ENCODE measurements at regions not wholly inside any gene's neighbourhood (a gene's known extent, or its start where the extent isn't known, plus 50 kb on each side); places are given as distances from the start of the nearest gene placed in this dataset.

GRCh38 chr17:77429969-77430752 lies 289.4 kb downstream of the SEC14L1 start (continued):
- TF ChIP-seq STAT5B (CRISPR knock-in tag; IDR thresholded peaks at IDR 0.05) (no peak), RFXANK (CRISPR knock-in tag; IDR thresholded peaks at IDR 0.05) (0 out of 2 replicates have a peak, but pooled peaks have one; percentile 72), ZBTB8A (CRISPR knock-in tag; IDR thresholded peaks at IDR 0.05; ENCODE audit: borderline replicate concordance, low read depth) (no peak), MEIS1 (CRISPR knock-in tag; IDR thresholded peaks at IDR 0.05; ENCODE audit: borderline replicate concordance) (no peak), THRA (CRISPR knock-in tag; IDR thresholded peaks at IDR 0.05; ENCODE audit: borderline replicate concordance) (peak; percentile 80), ZNF367 (CRISPR knock-in tag; IDR thresholded peaks at IDR 0.05; ENCODE audit: borderline replicate concordance) (no peak), ZSCAN9 (CRISPR knock-in tag; IDR thresholded peaks at IDR 0.05; ENCODE audit: borderline replicate concordance) (peak; percentile 78), XBP1 (CRISPR knock-in tag; IDR thresholded peaks at IDR 0.05) (no peak), ZNF563 (CRISPR knock-in tag; IDR thresholded peaks at IDR 0.05) (no peak), ZNF781 (CRISPR knock-in tag; IDR thresholded peaks at IDR 0.05; ENCODE audit: borderline replicate concordance, not compliant biosample characterization) (no peak), BHLHE40 (IDR thresholded peaks at IDR 0.05; ENCODE audit: low read length) (peak; percentile 3; the same call in 1 of the 2 replicates), JUNB (CRISPR knock-in tag; IDR thresholded peaks at IDR 0.05; ENCODE audit: borderline replicate concordance) (no peak), SP2 (CRISPR knock-in tag; IDR thresholded peaks at IDR 0.05) (no peak)
- TF ChIP-seq, protein P1, sequence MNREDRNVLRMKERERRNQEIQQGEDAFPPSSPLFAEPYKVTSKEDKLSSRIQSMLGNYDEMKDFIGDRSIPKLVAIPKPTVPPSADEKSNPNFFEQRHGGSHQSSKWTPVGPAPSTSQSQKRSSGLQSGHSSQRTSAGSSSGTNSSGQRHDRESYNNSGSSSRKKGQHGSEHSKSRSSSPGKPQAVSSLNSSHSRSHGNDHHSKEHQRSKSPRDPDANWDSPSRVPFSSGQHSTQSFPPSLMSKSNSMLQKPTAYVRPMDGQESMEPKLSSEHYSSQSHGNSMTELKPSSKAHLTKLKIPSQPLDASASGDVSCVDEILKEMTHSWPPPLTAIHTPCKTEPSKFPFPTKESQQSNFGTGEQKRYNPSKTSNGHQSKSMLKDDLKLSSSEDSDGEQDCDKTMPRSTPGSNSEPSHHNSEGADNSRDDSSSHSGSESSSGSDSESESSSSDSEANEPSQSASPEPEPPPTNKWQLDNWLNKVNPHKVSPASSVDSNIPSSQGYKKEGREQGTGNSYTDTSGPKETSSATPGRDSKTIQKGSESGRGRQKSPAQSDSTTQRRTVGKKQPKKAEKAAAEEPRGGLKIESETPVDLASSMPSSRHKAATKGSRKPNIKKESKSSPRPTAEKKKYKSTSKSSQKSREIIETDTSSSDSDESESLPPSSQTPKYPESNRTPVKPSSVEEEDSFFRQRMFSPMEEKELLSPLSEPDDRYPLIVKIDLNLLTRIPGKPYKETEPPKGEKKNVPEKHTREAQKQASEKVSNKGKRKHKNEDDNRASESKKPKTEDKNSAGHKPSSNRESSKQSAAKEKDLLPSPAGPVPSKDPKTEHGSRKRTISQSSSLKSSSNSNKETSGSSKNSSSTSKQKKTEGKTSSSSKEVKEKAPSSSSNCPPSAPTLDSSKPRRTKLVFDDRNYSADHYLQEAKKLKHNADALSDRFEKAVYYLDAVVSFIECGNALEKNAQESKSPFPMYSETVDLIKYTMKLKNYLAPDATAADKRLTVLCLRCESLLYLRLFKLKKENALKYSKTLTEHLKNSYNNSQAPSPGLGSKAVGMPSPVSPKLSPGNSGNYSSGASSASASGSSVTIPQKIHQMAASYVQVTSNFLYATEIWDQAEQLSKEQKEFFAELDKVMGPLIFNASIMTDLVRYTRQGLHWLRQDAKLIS (CRISPR knock-in tag; IDR thresholded peaks at IDR 0.05): 0 out of 2 replicates have a peak, but pooled peaks have one; percentile 42
- TF ChIP-seq, protein P2, sequence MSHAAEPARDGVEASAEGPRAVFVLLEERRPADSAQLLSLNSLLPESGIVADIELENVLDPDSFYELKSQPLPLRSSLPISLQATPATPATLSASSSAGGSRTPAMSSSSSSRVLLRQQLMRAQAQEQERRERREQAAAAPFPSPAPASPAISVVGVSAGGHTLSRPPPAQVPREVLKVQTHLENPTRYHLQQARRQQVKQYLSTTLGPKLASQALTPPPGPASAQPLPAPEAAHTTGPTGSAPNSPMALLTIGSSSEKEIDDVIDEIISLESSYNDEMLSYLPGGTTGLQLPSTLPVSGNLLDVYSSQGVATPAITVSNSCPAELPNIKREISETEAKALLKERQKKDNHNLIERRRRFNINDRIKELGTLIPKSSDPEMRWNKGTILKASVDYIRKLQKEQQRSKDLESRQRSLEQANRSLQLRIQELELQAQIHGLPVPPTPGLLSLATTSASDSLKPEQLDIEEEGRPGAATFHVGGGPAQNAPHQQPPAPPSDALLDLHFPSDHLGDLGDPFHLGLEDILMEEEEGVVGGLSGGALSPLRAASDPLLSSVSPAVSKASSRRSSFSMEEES (CRISPR knock-in tag; IDR thresholded peaks at IDR 0.05): peak; percentile 70; the same call in 1 of the 2 replicates
- TF ChIP-seq, protein P3, sequence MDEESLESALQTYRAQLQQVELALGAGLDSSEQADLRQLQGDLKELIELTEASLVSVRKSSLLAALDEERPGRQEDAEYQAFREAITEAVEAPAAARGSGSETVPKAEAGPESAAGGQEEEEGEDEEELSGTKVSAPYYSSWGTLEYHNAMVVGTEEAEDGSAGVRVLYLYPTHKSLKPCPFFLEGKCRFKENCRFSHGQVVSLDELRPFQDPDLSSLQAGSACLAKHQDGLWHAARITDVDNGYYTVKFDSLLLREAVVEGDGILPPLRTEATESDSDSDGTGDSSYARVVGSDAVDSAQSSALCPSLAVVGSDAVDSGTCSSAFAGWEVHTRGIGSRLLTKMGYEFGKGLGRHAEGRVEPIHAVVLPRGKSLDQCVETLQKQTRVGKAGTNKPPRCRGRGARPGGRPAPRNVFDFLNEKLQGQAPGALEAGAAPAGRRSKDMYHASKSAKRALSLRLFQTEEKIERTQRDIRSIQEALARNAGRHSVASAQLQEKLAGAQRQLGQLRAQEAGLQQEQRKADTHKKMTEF (CRISPR knock-in tag; IDR thresholded peaks at IDR 0.05): peak; percentile 93

Data from HepG2 (cell line).